Head of caudate nucleus (tissue), 42 donors: ENCODE measurements at regions not wholly inside any gene's neighbourhood (a gene's known extent, or its start where the extent isn't known, plus 50 kb on each side); places are given as distances from the start of the nearest gene placed in this dataset.

Experiments used
- DNase-seq, 42 donors: peaks; one replicate each; pipeline versions ENCODE4 v3.0.0 to v3.0.0-alpha.2; 2020 to 2021; ENCODE audit warnings: mixed read lengths in 7 of 42
- intact Hi-C: fragments of 100-400 bp; cut with DNase I; formaldehyde crosslinking; loops from one replicate; pipeline ENCODE4 v1.15.0; 2022

DNA sequence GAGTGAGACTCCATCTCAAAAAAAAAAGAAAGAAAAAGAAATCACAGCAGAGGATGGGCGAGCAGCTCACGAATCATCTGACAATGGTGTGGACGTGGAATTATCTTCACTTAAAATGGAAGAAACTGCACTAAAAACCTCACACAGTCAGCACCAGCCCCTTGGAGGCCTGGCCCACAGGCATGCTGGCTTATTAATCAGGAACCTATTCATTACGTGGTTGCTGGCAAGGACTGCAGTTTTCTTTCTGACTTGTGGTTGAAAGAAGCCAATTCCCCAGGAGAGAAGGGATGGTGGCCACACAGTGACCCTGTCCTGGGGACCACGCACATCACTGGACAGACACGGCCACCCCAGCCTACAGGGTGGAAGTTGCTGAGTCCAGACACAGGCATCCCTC lies 401.1 kb downstream of the CTTN start:
- intact Hi-C loops = no loop called here
- no peak for DNase-seq

DNA sequence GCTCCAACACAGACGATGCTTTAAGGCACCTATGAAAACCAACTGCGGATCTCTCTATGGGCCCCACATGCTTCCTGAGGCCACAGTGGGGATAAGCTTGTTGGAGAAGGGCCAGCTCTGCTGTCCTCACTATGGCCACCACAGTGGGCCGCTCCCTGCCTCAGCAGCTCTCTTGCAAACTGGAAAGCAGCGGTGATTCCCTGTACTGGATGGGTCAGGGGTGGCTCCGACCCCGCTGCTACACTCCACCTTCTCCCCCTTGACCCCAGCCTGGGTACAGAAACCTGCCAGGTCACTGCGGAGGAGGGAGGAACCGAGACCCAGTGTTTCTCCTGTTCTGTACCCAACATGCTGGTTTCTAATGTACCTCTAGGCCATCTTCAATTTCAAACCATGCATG lies 403.9 kb downstream of the CTTN start:
- intact Hi-C loops = no loop called here
- DNase-seq = no peak

DNA sequence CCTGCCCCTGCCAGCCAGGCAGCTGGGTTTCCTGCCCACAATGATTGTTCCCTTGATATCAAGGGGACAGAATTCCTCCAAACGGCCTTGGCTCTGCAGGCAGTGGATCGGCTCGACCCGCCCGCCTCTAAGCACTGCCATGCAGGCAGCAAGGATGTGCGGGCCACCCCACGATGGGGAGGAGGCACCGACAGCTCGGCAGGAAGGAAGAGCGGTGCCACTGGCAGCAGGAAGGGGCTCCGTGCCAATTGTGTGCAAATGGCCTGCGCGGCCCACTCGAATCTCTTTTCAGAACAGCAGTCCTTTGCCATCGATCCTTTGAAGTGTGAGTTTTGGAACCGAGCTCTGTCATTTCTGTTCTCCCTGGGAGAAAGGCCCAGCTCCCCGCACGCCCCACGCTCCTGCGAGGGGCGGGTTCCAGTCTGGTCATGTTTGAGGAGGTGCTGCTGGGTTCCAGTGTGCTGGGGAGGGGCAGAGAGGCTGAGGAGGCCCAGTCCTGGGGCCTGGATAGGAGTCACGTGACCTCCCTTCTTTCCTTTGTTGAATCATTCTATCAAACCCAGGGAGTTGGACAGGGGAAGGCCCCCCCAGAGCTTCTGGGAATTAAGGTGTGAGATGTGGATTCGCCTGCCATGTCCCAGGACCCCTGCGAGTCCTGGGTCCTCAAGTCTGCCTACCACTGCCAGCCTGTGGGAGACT lies 406.0 kb downstream of the CTTN start:
- intact Hi-C loops = no loop called here

DNA sequence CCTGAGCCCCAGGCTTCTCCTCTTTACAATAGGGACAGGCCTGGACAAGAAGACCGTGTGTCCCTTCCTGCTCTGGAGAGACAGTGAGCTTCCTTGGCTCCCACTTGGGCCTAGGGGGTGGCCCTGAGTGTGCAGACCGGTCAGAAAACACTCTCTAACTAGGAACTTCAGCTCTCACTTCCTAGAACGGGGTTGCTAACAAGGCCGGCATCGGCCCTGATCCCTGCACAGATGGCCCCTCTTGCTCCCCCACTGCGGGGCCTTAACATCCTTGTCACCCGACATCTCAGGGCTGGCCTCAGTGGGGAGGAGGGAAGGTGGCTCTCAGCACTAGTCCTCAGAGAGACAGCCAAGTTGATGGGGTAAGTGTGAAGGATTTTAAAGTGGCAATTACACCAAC lies 406.9 kb downstream of the CTTN start:
- intact Hi-C loops = no loop called here
- DNase-seq = no peak

More for the DNA sequence above, 406.0 kb downstream of the CTTN start:
- peak in 3 of 42 donors; percentile 18 to 37 (median 35) for DNase-seq

DNA sequence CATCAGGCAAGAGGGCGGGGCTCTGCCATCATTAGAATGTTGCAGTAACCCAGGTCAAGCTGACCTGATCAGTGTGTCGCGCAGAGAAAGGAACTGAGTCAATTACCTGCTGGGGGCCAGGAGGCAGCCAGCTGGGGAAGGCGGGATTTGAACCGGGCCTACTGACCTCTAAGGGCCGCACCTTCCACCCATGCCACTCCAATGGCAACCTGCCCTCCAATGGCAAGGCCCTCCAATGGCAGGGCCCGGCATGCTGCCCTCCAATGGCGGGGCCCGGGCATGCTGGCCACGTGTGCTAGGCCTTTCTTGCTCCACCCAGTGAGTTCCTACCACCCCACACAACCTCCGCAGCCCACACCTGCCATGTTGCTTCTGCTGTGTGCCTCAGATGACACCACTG lies 407.6 kb downstream of the CTTN start:
- no peak for DNase-seq
- intact Hi-C loops = no loop called here

DNA sequence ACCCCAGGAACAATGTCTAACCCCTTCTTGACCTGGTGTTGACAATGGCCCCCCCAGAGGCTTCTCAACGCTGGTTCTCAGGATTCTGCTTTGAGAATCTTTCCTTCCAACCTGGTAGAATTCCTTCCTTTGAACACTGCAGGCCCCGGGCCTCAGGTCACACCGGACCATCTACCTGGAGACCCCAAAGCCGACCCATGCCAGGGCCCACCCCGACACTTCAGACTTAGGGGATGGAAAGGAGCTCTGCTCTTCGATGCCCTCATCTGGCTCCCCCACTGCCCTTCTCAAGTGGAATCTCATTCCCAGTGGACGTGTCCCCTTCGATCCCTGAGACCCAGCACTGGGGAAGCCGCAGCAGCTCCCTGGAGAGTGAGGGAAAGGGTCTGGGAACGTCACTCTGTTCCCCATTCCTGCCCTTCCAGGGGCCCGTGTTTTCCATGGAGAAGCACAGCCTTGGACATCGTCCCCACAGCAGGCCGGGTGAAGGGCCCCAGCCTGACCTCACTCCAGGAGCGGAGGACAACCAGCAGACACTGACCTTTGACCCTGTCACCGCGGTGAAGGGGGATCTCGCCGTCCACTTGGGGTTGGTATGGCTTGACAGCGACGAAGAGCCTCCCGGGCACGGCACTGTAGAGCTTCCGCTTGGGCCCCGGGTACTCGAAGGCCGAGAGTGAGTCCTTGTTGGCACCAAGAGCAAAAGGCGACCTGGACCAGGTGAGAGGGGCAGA lies 408.3 kb downstream of the CTTN start:
- DNase-seq = no peak
- intact Hi-C loops = no loop called here

DNA sequence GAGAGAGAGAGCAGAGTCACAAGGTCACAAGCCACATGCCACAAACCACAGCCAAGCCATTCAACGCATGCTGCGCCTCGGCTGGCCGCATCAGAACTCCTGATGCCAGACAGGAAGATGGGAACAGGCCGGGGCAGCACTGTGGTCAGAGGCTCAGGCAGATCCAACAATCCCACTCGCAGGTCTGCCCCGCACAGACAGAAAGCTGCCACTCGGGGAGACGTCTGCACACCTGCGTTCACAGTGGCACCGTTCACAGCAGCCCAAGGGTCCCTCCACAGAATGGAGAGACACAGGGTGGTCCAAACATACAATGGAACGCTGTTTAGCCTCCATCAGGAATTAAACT lies 408.8 kb downstream of the CTTN start:
- no peak for DNase-seq
- intact Hi-C loops = no loop called here

DNA sequence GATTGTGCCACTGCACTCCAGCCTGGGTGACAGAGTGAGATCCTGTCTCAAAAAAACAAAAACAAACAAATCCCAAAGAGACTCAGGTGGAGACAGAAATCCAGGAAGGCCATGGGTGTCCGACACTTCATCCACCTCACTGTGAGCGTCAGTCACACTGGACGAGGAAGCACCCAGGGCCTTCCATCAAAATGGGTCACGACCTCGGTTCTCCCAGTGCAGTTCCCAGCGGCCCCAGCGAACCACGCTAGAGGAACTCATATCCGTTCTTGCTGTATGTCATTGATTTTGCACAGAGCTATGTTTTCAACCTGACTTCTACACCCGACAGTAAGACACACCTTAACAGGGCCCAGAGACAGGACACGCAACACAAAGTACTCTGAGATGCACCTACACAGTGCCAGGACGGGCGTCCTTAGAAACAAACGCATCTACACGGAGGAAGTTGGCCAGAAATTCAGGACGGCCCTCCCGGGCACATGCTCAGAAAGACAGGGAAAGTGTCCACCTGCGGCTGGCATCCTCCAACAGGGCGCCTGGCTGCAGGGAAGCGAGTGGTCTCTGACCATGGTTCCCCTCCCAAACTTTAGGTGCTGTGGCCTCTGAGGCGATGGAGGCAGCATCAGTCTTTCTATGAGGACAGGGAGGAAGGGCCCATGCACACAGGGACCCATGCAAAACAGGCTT lies 410.5 kb downstream of the CTTN start:
- intact Hi-C loops = no loop called here

DNA sequence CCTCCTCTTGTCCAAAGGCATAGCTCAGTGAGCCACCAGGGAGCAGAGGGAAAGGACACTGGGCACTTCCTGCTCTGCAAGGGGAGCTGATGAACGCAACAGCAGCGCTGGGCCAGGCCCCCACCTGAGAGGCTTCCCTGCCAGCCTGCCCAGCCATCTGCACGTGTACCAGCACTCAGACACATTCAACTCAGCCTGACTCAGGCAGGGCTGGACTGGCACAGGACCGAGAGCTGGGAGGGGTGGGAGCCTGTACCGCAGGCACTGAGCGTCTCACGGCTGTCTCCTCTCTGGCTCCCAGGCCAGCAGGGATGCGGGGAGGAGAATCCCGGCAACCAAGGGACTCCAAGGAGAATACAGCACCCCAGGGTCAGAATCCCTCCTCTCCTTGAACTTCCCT lies 411.8 kb downstream of the CTTN start:
- intact Hi-C loops = no loop called here
- no peak for DNase-seq

More for the DNA sequence above, 410.5 kb downstream of the CTTN start:
- no peak for DNase-seq

DNA sequence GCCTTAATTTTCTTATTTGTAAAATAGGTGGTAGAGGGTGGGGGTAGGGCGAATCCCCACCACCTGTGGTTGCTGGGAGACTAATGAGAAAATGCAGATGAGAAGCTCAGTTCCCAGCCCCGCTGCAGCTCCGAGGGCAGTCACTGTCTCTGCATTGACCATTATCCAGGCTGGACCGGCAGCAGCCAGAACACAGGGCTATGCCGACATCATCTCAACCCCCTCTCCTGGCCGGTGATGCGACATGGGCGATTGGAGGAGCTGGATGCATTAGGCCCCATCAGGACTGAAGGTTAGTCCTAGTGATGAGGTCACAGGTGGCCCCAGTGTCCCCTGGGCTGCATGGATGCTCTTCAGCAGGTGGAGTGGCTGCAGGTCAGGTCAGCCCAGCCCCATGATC lies 412.4 kb downstream of the CTTN start:
- no peak for DNase-seq
- intact Hi-C loops = no loop called here

DNA sequence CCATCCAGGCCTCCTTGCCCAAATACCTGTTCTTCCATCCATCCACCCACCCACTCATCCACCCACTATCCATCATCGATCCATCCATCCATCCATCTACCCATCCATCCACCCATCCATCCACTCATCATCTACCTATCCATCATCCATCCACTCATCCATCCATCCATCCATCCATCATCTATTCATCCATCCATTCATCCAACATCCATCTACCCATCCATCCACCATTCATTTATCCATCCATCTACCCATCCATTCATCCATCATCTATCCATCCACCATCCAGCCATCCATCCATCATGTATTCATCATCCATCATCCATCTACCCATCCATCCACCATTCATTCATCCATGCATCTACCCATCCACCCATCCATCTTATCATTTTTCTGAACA lies 413.2 kb downstream of the CTTN start:
- DNase-seq = no peak
- intact Hi-C loops = no loop called here

DNA sequence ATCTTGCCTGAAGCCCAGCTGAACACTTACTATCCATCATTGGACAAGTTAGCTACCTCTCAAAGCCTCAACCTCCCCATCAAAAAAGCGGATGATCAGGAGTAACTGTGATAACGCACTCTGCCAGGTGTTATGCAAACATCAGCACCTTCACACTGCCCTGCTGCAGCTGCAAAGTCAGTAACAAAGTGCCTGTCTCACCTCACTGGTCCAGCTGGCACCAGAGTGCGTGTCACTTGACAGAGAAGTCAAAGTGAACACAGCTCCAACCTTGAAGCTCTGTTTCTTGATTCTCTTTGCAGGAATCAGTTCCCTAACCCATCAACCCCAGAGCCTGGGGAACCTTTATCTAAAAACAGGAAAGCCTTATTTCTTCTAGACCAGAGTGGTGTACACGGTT lies 413.6 kb downstream of the CTTN start:
- intact Hi-C loops = no loop called here
- no peak for DNase-seq

DNA sequence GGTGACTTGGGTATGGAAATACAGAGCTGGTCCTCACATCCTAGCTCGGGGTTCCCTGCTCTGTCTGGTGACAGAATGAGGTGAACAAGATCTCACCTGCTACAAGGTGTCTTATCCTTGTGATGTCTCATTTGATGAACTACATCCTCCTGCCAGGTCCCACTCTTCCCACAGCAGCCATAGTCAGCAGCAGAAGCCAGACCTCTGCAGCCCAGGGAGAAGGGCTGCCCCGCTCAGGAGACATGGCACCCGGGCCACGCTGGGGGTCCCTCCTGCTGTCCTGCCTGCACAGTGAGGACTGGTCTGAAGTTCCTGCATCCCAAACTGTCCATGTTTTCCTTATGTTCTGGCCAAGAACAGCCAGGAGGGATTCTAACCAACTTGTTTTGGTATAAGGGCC lies 414.1 kb downstream of the CTTN start:
- intact Hi-C loops = no loop called here
- DNase-seq = no peak

DNA sequence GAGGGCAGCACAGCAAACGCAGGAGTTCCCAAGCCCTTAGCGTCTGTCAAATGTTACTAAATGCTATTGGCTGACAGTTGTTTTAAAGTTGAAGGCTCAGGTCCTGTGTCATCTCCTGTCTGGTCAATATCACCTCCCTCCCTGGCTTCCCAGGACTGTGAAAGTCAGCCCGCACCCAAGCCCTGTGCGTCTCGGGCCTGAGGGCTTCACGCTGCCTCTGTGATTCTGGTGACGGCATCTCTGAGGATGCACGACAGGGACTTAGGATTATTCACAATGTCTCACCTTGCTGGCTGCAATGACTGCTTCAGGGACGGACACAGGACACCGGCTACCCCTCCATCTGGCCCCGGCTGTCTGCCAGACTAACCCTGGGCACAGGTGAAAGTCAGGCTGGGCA lies 415.3 kb downstream of the CTTN start:
- DNase-seq = no peak
- intact Hi-C loops = no loop called here

DNA sequence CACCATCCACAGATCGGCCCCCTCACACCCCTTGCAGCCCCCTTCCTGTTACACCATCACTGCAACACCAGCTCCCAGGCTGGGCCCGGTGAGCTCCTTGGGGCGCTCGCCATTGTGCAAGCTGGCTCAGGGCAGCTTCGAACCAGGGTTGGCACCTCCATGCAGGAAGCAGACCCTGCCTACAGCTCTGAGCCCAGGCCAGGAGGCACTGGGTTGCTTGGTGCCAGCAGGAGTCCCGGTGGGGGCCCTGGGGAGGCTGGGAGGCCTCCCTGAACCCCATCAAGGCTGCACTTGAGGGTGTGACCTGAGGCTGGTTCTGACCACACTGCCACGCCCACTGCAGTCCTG lies 417.1 kb downstream of the CTTN start:
- no peak for DNase-seq
- intact Hi-C loops = no loop called here

DNA sequence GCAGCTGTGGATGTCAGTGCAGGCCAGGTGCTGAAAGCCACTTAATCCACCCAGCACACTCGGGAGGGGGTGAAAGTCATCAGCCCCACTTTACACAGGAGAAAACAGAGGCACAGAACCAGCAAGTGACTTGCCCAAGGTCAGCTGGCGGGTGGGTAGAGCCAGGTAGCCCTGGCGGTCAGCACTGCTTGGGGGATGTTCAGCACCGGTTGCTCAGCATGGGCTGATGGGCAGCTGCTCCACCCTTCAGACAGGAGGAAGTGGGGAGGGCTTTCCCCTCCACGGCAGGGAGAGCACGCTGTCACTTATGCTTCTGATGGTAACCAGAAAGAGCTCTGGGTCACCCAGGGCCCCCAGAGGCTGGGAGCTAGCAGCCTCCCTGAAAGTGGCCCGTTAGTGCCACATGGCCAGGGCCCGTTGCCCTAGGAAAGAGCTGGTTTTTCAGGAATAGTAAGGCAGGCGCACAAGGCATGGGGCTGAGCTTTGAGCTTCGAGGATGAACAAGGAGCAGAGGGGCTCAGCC lies 417.9 kb downstream of the CTTN start:
- intact Hi-C loops = no loop called here
- no peak for DNase-seq

DNA sequence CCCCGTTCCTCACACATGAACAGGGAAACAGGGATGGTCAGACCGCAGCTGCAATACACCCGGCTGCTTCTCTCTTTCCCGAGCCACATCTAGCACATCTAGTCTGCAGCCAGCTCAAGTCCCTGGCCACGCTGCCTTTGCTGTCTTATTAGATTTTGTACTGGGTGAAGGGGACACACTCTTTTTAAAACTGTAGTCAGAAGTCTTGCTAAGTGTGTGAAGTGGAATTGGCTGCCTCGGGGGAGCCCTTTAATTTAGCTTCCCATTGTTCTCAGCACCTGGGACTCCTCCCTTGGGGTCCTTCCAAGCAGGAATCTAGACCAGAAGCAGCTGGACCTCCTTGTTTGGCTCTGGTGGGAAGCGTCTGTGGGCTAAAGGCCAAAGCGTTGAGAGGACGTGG lies 420.0 kb downstream of the CTTN start:
- intact Hi-C loops = no loop called here
- no peak for DNase-seq

DNA sequence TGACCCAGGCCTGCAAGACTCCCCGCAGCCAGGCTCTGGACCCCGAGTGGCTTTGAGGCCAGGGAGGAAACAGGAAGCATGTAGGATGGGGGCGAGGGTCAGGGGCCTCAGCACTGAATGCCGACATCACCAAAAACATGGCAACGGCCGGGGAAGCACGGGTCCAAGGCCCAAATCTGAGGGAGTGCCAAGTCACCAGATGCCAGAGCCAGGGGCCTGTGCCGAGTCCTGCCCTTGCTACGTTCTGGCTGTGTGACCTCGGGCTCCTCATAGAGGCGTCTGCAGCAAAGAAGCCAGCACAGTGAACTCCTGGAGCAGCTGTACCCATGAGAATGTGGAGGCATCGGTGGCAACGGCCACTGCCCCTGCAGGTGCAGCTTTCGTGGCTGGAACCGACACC lies 420.7 kb downstream of the CTTN start:
- intact Hi-C loops = no loop called here
- no peak for DNase-seq

DNA sequence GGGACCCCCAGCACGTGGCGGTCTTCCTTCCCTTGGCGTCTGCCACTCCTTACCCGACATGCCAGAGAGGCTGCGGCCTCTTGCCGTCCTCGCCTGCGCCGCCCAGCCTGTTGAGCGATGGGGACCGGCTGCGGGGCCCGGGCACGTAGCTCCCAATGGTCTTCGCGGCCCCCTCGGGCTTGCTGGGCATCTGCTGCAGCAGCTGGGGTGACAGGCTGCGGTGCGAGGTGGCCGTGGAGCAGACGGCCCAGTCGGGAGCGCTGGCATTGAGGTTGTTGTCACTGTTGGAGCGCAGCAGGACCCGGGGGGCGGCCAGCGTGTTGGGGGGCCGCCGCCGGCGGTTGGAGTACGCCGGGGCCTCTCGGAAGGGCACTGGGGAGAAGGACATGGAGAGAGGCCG lies 422.0 kb downstream of the CTTN start:
- no peak for DNase-seq
- intact Hi-C loops = no loop called here

DNA sequence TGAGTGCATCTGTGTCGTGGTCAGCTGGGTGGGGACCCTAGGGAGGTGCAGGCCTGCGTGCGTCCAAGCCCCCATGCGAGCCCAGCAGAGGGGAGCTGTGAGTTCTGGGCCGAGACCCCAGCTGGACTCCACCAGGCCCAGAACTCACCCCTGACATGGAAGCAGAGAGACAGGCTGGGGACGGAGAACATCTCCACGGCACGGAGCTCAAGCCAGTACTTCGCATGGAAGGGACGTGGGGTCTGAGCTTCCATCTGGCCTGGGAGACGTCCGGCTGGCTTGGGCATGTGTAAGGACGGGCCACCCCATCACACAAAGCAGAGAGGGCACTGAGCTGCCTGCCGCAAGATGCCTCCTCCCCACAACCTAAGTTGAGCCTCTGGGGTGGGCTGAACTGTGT lies 422.4 kb downstream of the CTTN start:
- no peak for DNase-seq
- intact Hi-C loops = no loop called here

DNA sequence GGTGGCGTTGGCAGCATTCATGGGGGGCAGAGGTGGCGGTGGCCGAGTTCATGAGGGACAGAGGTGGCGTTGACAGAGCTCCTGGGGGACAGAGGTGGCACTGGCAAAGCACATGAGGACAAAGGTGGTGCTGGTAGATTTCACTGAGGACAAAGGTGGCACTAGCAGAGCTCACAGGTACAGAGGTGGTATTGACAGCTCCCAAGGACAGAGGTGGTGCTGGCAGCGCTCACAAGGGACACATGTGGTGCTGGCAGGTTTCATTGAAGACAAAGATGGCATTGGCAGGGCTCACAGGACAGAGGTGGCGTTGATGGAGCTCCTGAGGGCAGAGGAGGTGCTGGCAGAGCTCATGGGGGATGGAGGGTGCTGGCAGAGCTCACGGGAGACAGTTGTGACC lies 425.4 kb downstream of the CTTN start:
- no peak for DNase-seq
- intact Hi-C loops = no loop called here
